ENCODE measurements at regions not wholly inside any gene's neighbourhood (a gene's known extent, or its start where the extent isn't known, plus 50 kb on each side); places are given as distances from the start of the nearest gene placed in this dataset.

GRCh38 chr2:188751816-188752215 is 222.4 kb upstream of the COL3A1 start:
- POLR2A ChIA-PET, result no interaction called here
- Histone ChIP-seq H3K4me1 (ENCODE audit: control insufficient read depth, insufficient read depth, low read length) (no peaks in the 10 kb centered on the region), H3K36me3 (ENCODE audit: control insufficient read depth in 2 of 2, insufficient read depth in 1 of 2, low read length in 2 of 2) (no peaks in the 10 kb centered on the region), H3K4me3 (ENCODE audit: low read depth, low read length) (no peak overlapping the region), H3K9me3 (ENCODE audit: control insufficient read depth, insufficient read depth, low read depth, low read length) (no peaks in the 10 kb centered on the region), H3K27ac (ENCODE audit: extremely low read depth, low read depth, low read length) (no peak overlapping the region)
- TF ChIP-seq ZNF624 (tag by site-specific recombination; IDR thresholded peaks at IDR 0.05) (no peak), ZNF501 (tag by site-specific recombination; IDR thresholded peaks at IDR 0.05) (no peak), ZBTB17 (tag by site-specific recombination; IDR thresholded peaks at IDR 0.05) (no peak), PRDM6 (tag by site-specific recombination; IDR thresholded peaks at IDR 0.05) (no peak)
- CTCF ChIA-PET, result no interaction called here

GRCh38 chr2:188752311-188752710 is 221.9 kb upstream of the COL3A1 start:
- H3K4me1 ChIP-seq (ENCODE audit: control insufficient read depth, insufficient read depth, low read length), result no peaks in the 10 kb centered on the region
- H3K4me3 ChIP-seq (ENCODE audit: low read depth, low read length), result no peak overlapping the region
- ChIA-PET POLR2A (no interaction called here), CTCF (no interaction called here)
- H3K27ac ChIP-seq (ENCODE audit: extremely low read depth, low read depth, low read length), result no peak overlapping the region
- H3K36me3 ChIP-seq (ENCODE audit: control insufficient read depth in 2 of 2, insufficient read depth in 1 of 2, low read length in 2 of 2), result no peaks in the 10 kb centered on the region
- H3K9me3 ChIP-seq (ENCODE audit: control insufficient read depth, insufficient read depth, low read depth, low read length), result no peaks in the 10 kb centered on the region
- TF ChIP-seq SETDB1 (IDR thresholded peaks at IDR 0.05; ENCODE audit: insufficient read length, low read length) (no peak), GLI2 (tag by site-specific recombination; IDR thresholded peaks at IDR 0.05; ENCODE audit: borderline replicate concordance, low read depth) (no peak), SP3 (tag by site-specific recombination; IDR thresholded peaks at IDR 0.05) (no peak), ZNF558 (tag by site-specific recombination; IDR thresholded peaks at IDR 0.05) (no peak), ZBTB7A (tag by site-specific recombination; IDR thresholded peaks at IDR 0.05; ENCODE audit: low read depth) (no peak), ZNF157 (tag by site-specific recombination; IDR thresholded peaks at IDR 0.05) (no peak), ZNF416 (tag by site-specific recombination; IDR thresholded peaks at IDR 0.05) (no peak), ZNF777 (tag by site-specific recombination; IDR thresholded peaks at IDR 0.05; ENCODE audit: borderline replicate concordance) (no peak), ZBTB17 (tag by site-specific recombination; IDR thresholded peaks at IDR 0.05) (no peak), BCL11A (tag by site-specific recombination; IDR thresholded peaks at IDR 0.05; ENCODE audit: low read depth) (no peak), ZNF280C (tag by site-specific recombination; IDR thresholded peaks at IDR 0.05) (no peak), ZNF837 (tag by site-specific recombination; IDR thresholded peaks at IDR 0.05) (no peak), ZNF211 (tag by site-specific recombination; IDR thresholded peaks at IDR 0.05; ENCODE audit: low read depth) (no peak), ZFP37 (tag by site-specific recombination; IDR thresholded peaks at IDR 0.05) (no peak), ZNF449 (tag by site-specific recombination; IDR thresholded peaks at IDR 0.05) (no peak), ZEB2 (tag by site-specific recombination; IDR thresholded peaks at IDR 0.05) (no peak)
